WI38 (cell line): ENCODE measurements at regions not wholly inside any gene's neighbourhood (a gene's known extent, or its start where the extent isn't known, plus 50 kb on each side); places are given as distances from the start of the nearest gene placed in this dataset.

ENCODE experiments used
- H3K4me3 ChIP-seq: 2 replicates; pipeline ENCODE4 v1.5.1; 2011; ENCODE audit warnings: low read depth, mild to moderate bottlenecking, control low read depth, low read length
- CTCF ChIP-seq: IDR thresholded peaks from 2 replicates; pipeline ENCODE4 v1.5.1; 2012; ENCODE audit warnings: low read depth, mild to moderate bottlenecking, control low read depth, low read length

- no peak overlapping the region for H3K4me3 ChIP-seq
- no peak for TF ChIP-seq CTCF
Measured at GRCh38 chr17:77863814-77864161, 94.7 kb upstream of the TNRC6C start.

- TF ChIP-seq CTCF, result no peak
- H3K4me3 ChIP-seq, result no peak overlapping the region
Measured at GRCh38 chr17:77864234-77865111, 94.0 kb upstream of the TNRC6C start.

GRCh38 chr17:77865112-77865611 lies 93.3 kb upstream of the TNRC6C start:
- H3K4me3 ChIP-seq, result no peak overlapping the region
- TF ChIP-seq CTCF, result no peak

DNA sequence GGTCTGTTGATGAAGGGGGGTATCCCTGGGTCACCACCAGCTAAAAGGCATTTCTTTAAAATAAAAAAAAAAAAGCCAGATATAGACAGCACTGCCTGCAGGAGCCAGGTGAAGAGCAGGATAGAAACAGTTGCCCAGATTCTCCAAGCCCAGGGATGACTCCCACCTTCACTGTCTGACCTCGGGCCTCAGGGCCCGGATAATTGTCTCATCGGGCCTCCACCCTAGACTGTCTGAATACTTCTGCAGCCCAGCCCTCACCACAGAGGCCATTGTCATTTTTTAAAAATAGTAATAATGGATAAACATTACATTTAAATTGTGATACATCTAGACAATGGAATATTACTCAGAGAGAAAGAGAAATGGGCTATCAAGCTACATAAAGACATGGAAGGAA lies 92.8 kb upstream of the TNRC6C start:
- no peak overlapping the region for H3K4me3 ChIP-seq
- TF ChIP-seq CTCF, result no peak

- no peak for TF ChIP-seq CTCF
- no peak overlapping the region for H3K4me3 ChIP-seq
Measured at GRCh38 chr17:77867308-77867781, 91.2 kb upstream of the TNRC6C start.

DNA sequence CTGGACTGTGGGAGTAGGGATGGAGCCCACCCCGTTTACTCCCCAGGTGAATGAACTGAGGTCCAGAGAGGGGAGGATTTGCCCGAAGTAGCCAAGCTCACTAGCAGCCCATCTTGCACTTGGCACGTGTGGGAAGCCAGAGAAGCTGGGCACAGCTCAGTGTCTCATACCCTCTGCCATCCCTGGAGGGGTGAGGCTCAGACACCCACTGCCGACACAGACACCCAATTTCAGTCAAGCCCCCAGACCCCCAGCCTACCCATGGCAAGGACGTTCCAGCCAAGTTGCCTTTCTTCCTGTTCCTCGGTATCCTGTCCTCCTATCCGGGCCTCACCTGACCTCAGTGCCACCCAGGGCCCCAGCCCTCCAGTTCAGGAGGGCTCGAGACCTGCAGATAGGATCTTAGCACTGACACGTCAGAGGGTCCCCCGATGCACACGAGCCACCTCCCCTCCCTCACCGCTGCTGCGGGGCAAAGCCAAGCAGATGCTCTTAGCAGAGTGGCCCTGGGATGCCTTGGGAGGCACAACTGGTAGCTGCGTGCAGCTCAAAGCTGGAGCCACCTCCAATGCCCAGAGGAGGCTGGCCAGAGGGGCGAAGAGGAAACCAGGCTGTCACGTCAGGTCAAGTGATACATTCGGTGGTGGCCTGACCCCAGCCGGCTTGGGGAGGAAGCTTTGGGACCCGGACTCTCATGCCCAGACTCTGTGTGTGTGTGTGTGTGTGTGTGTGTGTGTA lies 90.4 kb upstream of the TNRC6C start:
- TF ChIP-seq CTCF, result no peak
- no peak overlapping the region for H3K4me3 ChIP-seq

DNA sequence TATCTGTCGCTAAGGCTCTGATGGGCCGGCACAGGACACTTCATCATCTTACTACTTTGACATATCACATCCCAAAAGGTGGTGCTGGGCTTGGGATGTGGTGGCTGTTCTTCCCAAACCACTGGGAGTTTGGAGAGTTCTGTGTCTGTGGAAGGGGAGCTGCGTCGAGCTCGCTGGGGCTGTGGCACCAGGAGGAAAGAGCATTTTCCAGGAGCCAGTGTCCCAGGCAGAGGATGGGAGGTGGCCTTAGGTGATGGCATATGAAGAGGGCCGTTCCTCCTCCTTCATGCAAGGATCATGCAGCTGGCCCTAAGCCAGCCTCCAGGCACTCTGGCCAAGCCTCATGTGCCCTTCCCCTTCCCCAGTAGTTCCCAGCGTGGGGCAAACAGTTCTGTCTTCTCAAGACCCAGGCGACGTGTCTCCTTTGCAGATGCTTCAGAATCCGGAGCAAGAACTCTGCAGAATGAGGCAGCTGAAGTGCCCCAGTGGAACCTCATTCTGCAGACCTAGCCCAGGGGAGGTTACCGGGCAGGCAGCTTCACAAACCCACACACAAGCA lies 89.4 kb upstream of the TNRC6C start:
- no peak for TF ChIP-seq CTCF

More for the DNA sequence above, 89.4 kb upstream of the TNRC6C start:
- no peak overlapping the region for H3K4me3 ChIP-seq
